Pancreas (tissue), 10 donors: ENCODE measurements at regions not wholly inside any gene's neighbourhood (a gene's known extent, or its start where the extent isn't known, plus 50 kb on each side); places are given as distances from the start of the nearest gene placed in this dataset.
A peak's percentile ranks its signal among the peaks of the same experiment; 100 is the strongest.

Experiments used
- ATAC-seq, 4 donors: fragments of 200-7000 bp; cut with Tn5 transposase; one replicate each; pipeline versions ENCODE4 v1.8.0 to v1.9.1; 2020; ENCODE audit warnings: mild to moderate bottlenecking in 4 of 4, moderate library complexity in 4 of 4
- DNase-seq, 6 donors: peaks; one replicate each; pipeline ENCODE4 v3.0.0-alpha.2; 2020
- FAIRE-seq: peaks from 2 replicates; lab custom pipeline; 2012; peaks lifted over from hg19 to GRCh38; lab: Jason Lieb, UNC
- H3K27ac ChIP-seq, 4 donors: fragments of 200-600 bp; sonication (generic); 1 replicate in 3 of 4; 2 replicates in 1 of 4; pipeline versions ENCODE4 v1.5.0 to v1.8.0; 2020
- H3K27me3 ChIP-seq, 4 donors: fragments of 200-600 bp; one replicate each; pipeline ENCODE4 v1.8.0; 2021
- H3K36me3 ChIP-seq, 3 donors: fragments of 200-600 bp; sonication (generic) in 1 of 3; one replicate each; pipeline versions ENCODE4 v1.5.0 to v1.8.0; 2020 to 2021
- H3K4me1 ChIP-seq, 3 donors: fragments of 200-600 bp; one replicate each; pipeline ENCODE4 v1.8.0; 2021
- H3K4me3 ChIP-seq, 4 donors: fragments of 200-600 bp; sonication (generic) in 2 of 4; one replicate each; pipeline versions ENCODE4 v1.5.0 to v1.8.0; 2020 to 2021
- H3K9me3 ChIP-seq, 4 donors: fragments of 200-600 bp; one replicate each; pipeline ENCODE4 v1.8.0; 2021
- CTCF ChIP-seq, 4 donors: fragments of 200-600 bp; sonication (generic) in 3 of 4; IDR thresholded peaks; one replicate each; pipeline versions ENCODE4 v1.5.0 to v1.8.0; 2021; ENCODE audit warnings: antibody characterized with exemption in 4 of 4
- WGBS, 2 donors: extraction: QIAGEN DNeasy Blood & Tissue Kit; methylation state at CpG; one replicate each; pipeline ENCODE4 v1.1.7; 2013; 5-methylcytosine and 5-hydroxymethylcytosine counted together
- intact Hi-C, 3 donors: fragments of 100-400 bp; cut with DNase I; formaldehyde crosslinking; loops; one replicate each; pipeline versions ENCODE4 v1.11.1 to v1.14.2; 2022
- donor health status: healthy with polysubstance abuse.
- donor health status: DM: no; HTN: no; CAD: no; lungs with moderate emphysema.
- donor health status: DM: no; HTN: no; CAD: no.
- donor health status: control.
- donor health status: control.
- donor health status: Bipolar disorder and iron deficiency.
- donor health status: DM: yes; HTN: yes; CAD: no.
- donor health status: DM: no; HTN: no; CAD: no.
- donor health status: DM: no; HTN: no; CAD: no.
- donor health status: DM: yes; HTN: yes; CAD: no.

GRCh38 chr6:25179051-25179778 lies 100.0 kb upstream of the CARMIL1 start:
- H3K4me1 ChIP-seq, result peaks cover 0 to 6% (median 0%) of the 10 kb centered on the region in 3 donors
- H3K4me3 ChIP-seq, result no peak overlapping the region
- ATAC-seq, result peak in 2 of 4 donors; percentile 35 to 56
- no peak for DNase-seq
- FAIRE-seq, result peak; percentile 49
- H3K36me3 ChIP-seq, result no peaks in the 10 kb centered on the region
- no peak for TF ChIP-seq CTCF (IDR thresholded peaks at IDR 0.05)
- 76% methylated on average over 4 of the region's 4 CpGs for WGBS, 2 donors
- peak overlapping the region in 1 of 4 donors; percentile 22 for H3K27ac ChIP-seq
- no peaks in the 10 kb centered on the region for H3K9me3 ChIP-seq
- intact Hi-C loops, result no loop called here
- no peaks in the 10 kb centered on the region for H3K27me3 ChIP-seq

GRCh38 chr6:25180630-25181349 lies 98.4 kb upstream of the CARMIL1 start:
- intact Hi-C loops, result no loop called here
- no peaks in the 10 kb centered on the region for H3K9me3 ChIP-seq
- H3K27ac ChIP-seq, result peak overlapping the region in 1 of 4 donors; percentile 22
- H3K27me3 ChIP-seq, result no peaks in the 10 kb centered on the region
- no peak for FAIRE-seq
- H3K4me1 ChIP-seq, result no peaks in the 10 kb centered on the region
- no peak for TF ChIP-seq CTCF (IDR thresholded peaks at IDR 0.05)
- H3K36me3 ChIP-seq, result no peaks in the 10 kb centered on the region
- no peak for DNase-seq
- H3K4me3 ChIP-seq, result no peak overlapping the region
- 87 to 88% methylated on average over 11 of the region's 11 CpGs for WGBS, 2 donors
- no peak for ATAC-seq

- no peak overlapping the region for H3K27ac ChIP-seq
- no peaks in the 10 kb centered on the region for H3K27me3 ChIP-seq
- H3K9me3 ChIP-seq, result no peaks in the 10 kb centered on the region
- H3K4me3 ChIP-seq, result no peak overlapping the region
- FAIRE-seq, result no peak
- H3K36me3 ChIP-seq, result no peaks in the 10 kb centered on the region
- H3K4me1 ChIP-seq, result no peaks in the 10 kb centered on the region
- WGBS, 2 donors, result 78 to 79% methylated on average over 4 of the region's 4 CpGs
- no peak for TF ChIP-seq CTCF (IDR thresholded peaks at IDR 0.05)
- no peak for DNase-seq
- intact Hi-C loops, result no loop called here
- no peak for ATAC-seq
Observed at GRCh38 chr6:25181350-25181724, 97.8 kb upstream of the CARMIL1 start.

- FAIRE-seq (no peak), DNase-seq (no peak), ATAC-seq (no peak)
- intact Hi-C loops, result no loop called here
- Histone ChIP-seq H3K4me1 (no peaks in the 10 kb centered on the region), H3K36me3 (no peaks in the 10 kb centered on the region), H3K27me3 (no peaks in the 10 kb centered on the region), H3K9me3 (no peaks in the 10 kb centered on the region), H3K4me3 (no peak overlapping the region), H3K27ac (no peak overlapping the region)
- 85 to 89% methylated on average over 1 of the region's 1 CpG for WGBS, 2 donors
- TF ChIP-seq CTCF (IDR thresholded peaks at IDR 0.05), result no peak
Observed at GRCh38 chr6:25181923-25182322, 97.3 kb upstream of the CARMIL1 start.

- H3K4me1 ChIP-seq, result no peaks in the 10 kb centered on the region
- H3K4me3 ChIP-seq, result no peak overlapping the region
- intact Hi-C loops, result no loop called here
- H3K27me3 ChIP-seq, result no peaks in the 10 kb centered on the region
- DNase-seq, result no peak
- no peak for TF ChIP-seq CTCF (IDR thresholded peaks at IDR 0.05)
- no peak for ATAC-seq
- H3K9me3 ChIP-seq, result no peaks in the 10 kb centered on the region
- WGBS, 2 donors, result 66 to 69% methylated on average over 2 of the region's 2 CpGs
- H3K27ac ChIP-seq, result no peak overlapping the region
- H3K36me3 ChIP-seq, result no peaks in the 10 kb centered on the region
- FAIRE-seq, result no peak
Observed at GRCh38 chr6:25186919-25187318, 92.3 kb upstream of the CARMIL1 start.
